Natural killer cell (primary cell): ENCODE measurements at regions not wholly inside any gene's neighbourhood (a gene's known extent, or its start where the extent isn't known, plus 50 kb on each side); places are given as distances from the start of the nearest gene placed in this dataset.

Experiments used
- ATAC-seq, 3 donors: fragments of 150-1000 bp in 2 of 3; fragments of 200-7000 bp in 1 of 3; cut with Tn5 transposase; 1 replicate in 1 of 3; 2 replicates in 2 of 3; pipeline ENCODE4 v1.10.0; 2021; ENCODE audit warnings: mild to moderate bottlenecking in 2 of 3, moderate library complexity in 2 of 3
- DNase-seq, 2 donors: peaks; one replicate each; pipeline versions ENCODE4 v3.0.0 to v3.0.0-alpha.2; 2013 to 2021; ENCODE audit warnings: mixed read lengths in 1 of 2
- H3K27ac ChIP-seq: one replicate; pipeline ENCODE4 v1.5.1; 2013; ENCODE audit warnings: mild to moderate bottlenecking, low read length
- H3K27me3 ChIP-seq: one replicate; pipeline ENCODE4 v1.6.1; 2013; ENCODE audit warnings: low read length; ENCODE audit not compliant: control insufficient read depth, insufficient read depth
- H3K36me3 ChIP-seq: one replicate; pipeline ENCODE4 v1.6.1; 2013; ENCODE audit warnings: low read length; ENCODE audit not compliant: control insufficient read depth, insufficient read depth
- H3K4me1 ChIP-seq: one replicate; pipeline ENCODE4 v1.6.1; 2013; ENCODE audit warnings: low read length; ENCODE audit not compliant: control insufficient read depth, insufficient read depth
- H3K4me3 ChIP-seq: one replicate; pipeline ENCODE4 v1.5.1; 2013; ENCODE audit warnings: low read length
- H3K9me3 ChIP-seq: one replicate; pipeline ENCODE4 v1.6.1; 2013; ENCODE audit warnings: low read length; ENCODE audit not compliant: control insufficient read depth, insufficient read depth
- H3K27ac Mint-ChIP-seq, 2 donors: one replicate each; pipeline ENCODE4 v1.8.0; 2022; ENCODE audit warnings: mild to moderate bottlenecking in 2 of 2, mixed read lengths in 2 of 2, moderate library complexity in 1 of 2
- H3K27me3 Mint-ChIP-seq, 2 donors: one replicate each; pipeline ENCODE4 v1.8.0; 2022; ENCODE audit warnings: low read depth in 2 of 2, mixed read lengths in 2 of 2
- H3K36me3 Mint-ChIP-seq: one replicate; pipeline ENCODE4 v1.8.0; 2022; ENCODE audit warnings: mixed read lengths
- H3K4me1 Mint-ChIP-seq, 2 donors: one replicate each; pipeline ENCODE4 v1.8.0; 2022; ENCODE audit warnings: mixed read lengths in 2 of 2
- H3K4me3 Mint-ChIP-seq: one replicate; pipeline ENCODE4 v1.8.0; 2022; ENCODE audit warnings: mild to moderate bottlenecking, moderate library complexity, mixed read lengths
- H3K9me3 Mint-ChIP-seq, 2 donors: one replicate each; pipeline ENCODE4 v1.8.0; 2022; ENCODE audit warnings: mixed read lengths in 2 of 2
- CTCF ChIP-seq: fragments of 200-600 bp; IDR thresholded peaks from one replicate; pipeline ENCODE4 v1.8.0; 2022; ENCODE audit warnings: antibody characterized with exemption
- WGBS: methylation state at CpG from one replicate; pipeline ENCODE4 v1.1.7; 2013; ENCODE audit warnings: missing lambda C conversion rate; ENCODE audit not compliant: insufficient coverage; 5-methylcytosine and 5-hydroxymethylcytosine counted together
- intact Hi-C: fragments of 100-400 bp; cut with micrococcal nuclease; formaldehyde crosslinking; loops from one replicate; pipeline ENCODE4 v1.14.2; 2022

DNA sequence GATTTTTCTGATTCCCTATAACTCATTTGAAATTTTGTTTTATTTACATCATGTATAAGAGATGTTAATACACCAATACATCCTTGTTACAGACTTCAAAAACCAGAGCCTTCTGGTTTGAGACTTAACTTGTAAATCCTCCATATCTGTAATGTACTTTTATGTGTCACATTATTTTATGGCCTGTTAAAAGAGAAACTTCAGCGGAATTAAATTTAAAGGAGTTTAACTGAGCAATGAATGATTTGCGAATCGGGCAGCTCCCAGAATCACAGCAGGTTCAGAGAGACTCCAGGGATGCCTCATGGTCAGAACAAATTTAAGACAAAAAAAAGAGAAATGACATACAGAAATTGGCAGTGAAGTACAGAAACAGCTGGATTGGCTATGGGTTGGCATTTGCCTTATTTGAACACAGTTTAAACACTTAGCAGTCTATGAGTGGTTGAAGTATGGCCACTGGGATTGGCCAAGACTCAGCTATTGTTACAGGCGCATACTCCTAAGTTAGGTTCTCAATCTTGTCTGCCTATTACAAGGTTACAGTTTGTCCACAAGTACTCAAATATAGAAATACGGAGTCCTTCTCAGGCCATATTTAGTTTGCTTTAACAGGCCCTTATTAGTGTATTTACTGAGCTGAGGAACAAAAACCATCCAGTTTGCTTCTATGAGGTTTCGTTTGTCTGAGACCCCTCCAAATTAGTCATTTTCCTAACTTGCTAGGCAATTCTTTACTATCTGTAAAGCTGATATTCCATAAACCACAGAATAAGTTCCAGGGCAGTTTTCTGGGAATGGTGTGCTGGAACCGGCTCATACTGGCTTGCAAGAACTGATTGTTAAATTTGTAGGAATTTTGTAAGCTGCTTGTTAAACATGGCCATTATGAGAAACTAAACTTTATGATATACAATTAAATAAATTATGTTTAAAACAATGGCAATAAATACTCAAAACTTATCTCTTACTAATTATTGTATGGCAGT is 56.2 kb upstream of the WDR26 start:
- Mint-ChIP-seq H3K9me3 (no peaks in the 10 kb centered on the region), H3K27me3 (peaks cover 0 to 11% of the 10 kb centered on the region in 2 donors)
- intact Hi-C loops, result no loop called here

GRCh38 chr1:224492015-224492414 is 57.4 kb upstream of the WDR26 start:
- Mint-ChIP-seq H3K36me3 (no peaks in the 10 kb centered on the region), H3K4me1 (peaks cover 5 to 6% of the 10 kb centered on the region in 2 donors), H3K27me3 (peaks cover 0 to 11% of the 10 kb centered on the region in 2 donors), H3K27ac (no peak overlapping the region), H3K4me3 (no peak overlapping the region), H3K9me3 (peaks cover 0 to 4% of the 10 kb centered on the region in 2 donors)
- WGBS, result 100% methylated on average over 1 of the region's 1 CpG
- TF ChIP-seq CTCF, result no peak
- Histone ChIP-seq H3K4me1 (no peaks in the 10 kb centered on the region), H3K27ac (no peak overlapping the region), H3K4me3 (no peak overlapping the region), H3K36me3 (no peaks in the 10 kb centered on the region), H3K9me3 (no peaks in the 10 kb centered on the region), H3K27me3 (no peaks in the 10 kb centered on the region)
- ATAC-seq (no peak), DNase-seq (no peak)
- intact Hi-C loops, result no loop called here

More for the DNA sequence above, 56.2 kb upstream of the WDR26 start:
- no peak for ATAC-seq
- H3K9me3 ChIP-seq, result no peaks in the 10 kb centered on the region
- H3K36me3 ChIP-seq, result no peaks in the 10 kb centered on the region
- H3K4me1 ChIP-seq, result no peaks in the 10 kb centered on the region
- no peaks in the 10 kb centered on the region for H3K4me1 Mint-ChIP-seq
- no peaks in the 10 kb centered on the region for H3K36me3 Mint-ChIP-seq
- H3K27ac Mint-ChIP-seq, result no peak overlapping the region
- no peak for DNase-seq
- H3K4me3 ChIP-seq, result no peak overlapping the region
- H3K27me3 ChIP-seq, result no peaks in the 10 kb centered on the region
- no peak for TF ChIP-seq CTCF
- no peak overlapping the region for H3K4me3 Mint-ChIP-seq
- WGBS, result 98% methylated on average over 6 of the region's 7 CpGs
- no peak overlapping the region for H3K27ac ChIP-seq

- Histone ChIP-seq H3K27me3 (no peaks in the 10 kb centered on the region), H3K4me1 (peaks cover 2% of the 10 kb centered on the region), H3K27ac (no peak overlapping the region), H3K36me3 (no peaks in the 10 kb centered on the region), H3K4me3 (no peak overlapping the region), H3K9me3 (no peaks in the 10 kb centered on the region)
- H3K4me3 Mint-ChIP-seq, result no peak overlapping the region
- no peak overlapping the region for H3K27ac Mint-ChIP-seq
- intact Hi-C loops, result no loop called here
- H3K27me3 Mint-ChIP-seq, result peaks cover 0 to 11% of the 10 kb centered on the region in 2 donors
- peaks cover 0 to 5% of the 10 kb centered on the region in 2 donors for H3K9me3 Mint-ChIP-seq
- H3K36me3 Mint-ChIP-seq, result no peaks in the 10 kb centered on the region
- peaks cover 9 to 10% of the 10 kb centered on the region in 2 donors for H3K4me1 Mint-ChIP-seq
- TF ChIP-seq CTCF, result no peak
- ATAC-seq, result no peak
- WGBS, result 94% methylated on average over 2 of the region's 2 CpGs
- DNase-seq, result no peak
These were observed 58.0 kb upstream of the WDR26 start for GRCh38 chr1:224492632-224493031.
